Kidney (tissue), 13 donors: ENCODE measurements at regions not wholly inside any gene's neighbourhood (a gene's known extent, or its start where the extent isn't known, plus 50 kb on each side); places are given as distances from the start of the nearest gene placed in this dataset.

ENCODE experiments used
- DNase-seq, 5 donors: peaks; one replicate each; pipeline ENCODE4 v3.0.0-alpha.2; 2013 to 2020
- FAIRE-seq: peaks from 2 replicates; lab custom pipeline; 2012; peaks lifted over from hg19 to GRCh38; lab: Jason Lieb, UNC
- H3K27ac ChIP-seq, 2 donors: one replicate each; pipeline ENCODE4 v1.7.0; 2013; ENCODE audit warnings: low read depth in 2 of 2, low read length in 2 of 2, inconsistent platforms in 1 of 2
- H3K27me3 ChIP-seq: one replicate; pipeline ENCODE4 v1.7.1; 2013; ENCODE audit warnings: low read length, inconsistent platforms; ENCODE audit not compliant: control insufficient read depth, insufficient read depth
- H3K36me3 ChIP-seq, 3 donors: one replicate each; pipeline versions ENCODE4 v1.7.0 to v1.7.1; 2013; ENCODE audit warnings: low read length in 3 of 3, control low read depth in 1 of 3, inconsistent platforms in 1 of 3; ENCODE audit not compliant: insufficient read depth in 3 of 3, control insufficient read depth in 2 of 3
- H3K4me1 ChIP-seq, 3 donors: one replicate each; pipeline versions ENCODE4 v1.7.0 to v1.7.1; 2013; ENCODE audit warnings: low read length in 3 of 3, inconsistent platforms in 1 of 3, low read depth in 1 of 3; ENCODE audit not compliant: control insufficient read depth in 2 of 3, insufficient read depth in 2 of 3
- H3K4me3 ChIP-seq, 3 donors: one replicate each; pipeline versions ENCODE4 v1.7.0 to v1.8.1; 2013; ENCODE audit warnings: low read length in 3 of 3, control low read depth in 1 of 3, inconsistent platforms in 1 of 3
- H3K9ac ChIP-seq, 3 donors: one replicate each; pipeline versions ENCODE4 v1.7.0 to v1.7.1; 2013; ENCODE audit warnings: low read length in 3 of 3, control low read depth in 1 of 3, inconsistent platforms in 1 of 3
- H3K9me3 ChIP-seq, 3 donors: one replicate each; pipeline versions ENCODE4 v1.7.0 to v1.7.1; 2013; ENCODE audit warnings: low read length in 3 of 3, control low read depth in 1 of 3, inconsistent platforms in 1 of 3; ENCODE audit not compliant: control insufficient read depth in 2 of 3, insufficient read depth in 1 of 3
- CTCF ChIP-seq: IDR thresholded peaks from 3 replicates; pipeline ENCODE4 v1.5.1; 2012; ENCODE audit warnings: mild to moderate bottlenecking, moderate library complexity, borderline replicate concordance; ENCODE audit not compliant: insufficient read depth; ENCODE audit errors: extremely low read depth
- intact Hi-C: fragments of 100-400 bp; cut with DNase I; formaldehyde crosslinking; loops from one replicate; pipeline ENCODE4 v1.11.1; 2022
- donor health status: control.
- donor health status: control.
- donor health status: control.
- donor health status: control.
- donor health status: control.
- donor health status: DM: yes; HTN: yes; CAD: no.
- donor health status: Normal renal cell carcinoma (clear cell type).

- FAIRE-seq: no peak
- no peak overlapping the region for H3K27ac ChIP-seq
- no peak overlapping the region for H3K9ac ChIP-seq
These were observed 68.7 kb upstream of the FRY start for GRCh38 chr13:31962731-31963370.

GRCh38 chr13:31963631-31964030, 67.9 kb upstream of the FRY start:
- Histone ChIP-seq H3K27me3 (no peaks in the 10 kb centered on the region), H3K9ac (no peak overlapping the region), H3K36me3 (no peaks in the 10 kb centered on the region), H3K4me1 (peaks cover 5 to 7% (median 6%) of the 10 kb centered on the region in 3 donors), H3K27ac (no peak overlapping the region), H3K9me3 (no peaks in the 10 kb centered on the region), H3K4me3 (no peak overlapping the region)
- TF ChIP-seq CTCF: no peak
- DNase-seq: no peak
- intact Hi-C loops: no loop called here
- FAIRE-seq: no peak

More at GRCh38 chr13:31962731-31963370, 68.7 kb upstream of the FRY start:
- Histone ChIP-seq H3K27me3 (no peaks in the 10 kb centered on the region), H3K4me3 (no peak overlapping the region), H3K36me3 (no peaks in the 10 kb centered on the region), H3K4me1 (peaks cover 5 to 7% (median 5%) of the 10 kb centered on the region in 3 donors), H3K9me3 (no peaks in the 10 kb centered on the region)
- no peak for DNase-seq
- no peak for TF ChIP-seq CTCF
- intact Hi-C loops: no loop called here

GRCh38 chr13:31964168-31964567, 67.4 kb upstream of the FRY start:
- Histone ChIP-seq H3K9ac (no peak overlapping the region), H3K4me3 (no peak overlapping the region), H3K4me1 (peaks cover 5 to 7% (median 7%) of the 10 kb centered on the region in 3 donors), H3K36me3 (no peaks in the 10 kb centered on the region), H3K27me3 (no peaks in the 10 kb centered on the region), H3K9me3 (no peaks in the 10 kb centered on the region), H3K27ac (no peak overlapping the region)
- no peak for FAIRE-seq
- intact Hi-C loops: no loop called here
- TF ChIP-seq CTCF: no peak
- no peak for DNase-seq
